ENCODE measurements at regions not wholly inside any gene's neighbourhood (a gene's known extent, or its start where the extent isn't known, plus 50 kb on each side); places are given as distances from the start of the nearest gene placed in this dataset.

GRCh38 chr17:71936977-71937376, 183.8 kb upstream of the SOX9 start:
- DNase-seq (ENCODE audit: low read depth): peak; percentile 21

DNA sequence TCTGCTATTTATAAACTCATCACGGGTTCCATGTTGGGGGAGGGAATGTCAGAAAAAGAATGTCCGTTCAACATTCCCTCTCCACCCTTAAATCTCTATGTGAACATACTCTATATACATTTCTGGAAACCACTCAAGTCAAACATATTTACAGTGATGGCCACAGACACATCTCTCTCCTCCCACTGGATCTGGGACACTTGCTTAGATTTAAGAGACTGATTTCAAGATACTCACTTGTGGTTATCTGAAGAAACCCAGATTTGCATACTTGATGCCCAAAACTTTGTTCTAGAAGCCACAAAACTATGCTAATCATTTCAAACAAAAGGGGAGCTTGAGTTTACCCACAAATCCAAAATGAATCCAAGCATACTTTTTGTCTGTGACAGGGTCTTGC, 182.9 kb upstream of the SOX9 start:
- no peak for DNase-seq (ENCODE audit: low read depth)

GRCh38 chr17:71938340-71939010, 182.3 kb upstream of the SOX9 start:
- DNase-seq (ENCODE audit: low read depth): no peak

- no peak for DNase-seq (ENCODE audit: low read depth)
Observed at GRCh38 chr17:71941920-71942319, 178.9 kb upstream of the SOX9 start.

DNA sequence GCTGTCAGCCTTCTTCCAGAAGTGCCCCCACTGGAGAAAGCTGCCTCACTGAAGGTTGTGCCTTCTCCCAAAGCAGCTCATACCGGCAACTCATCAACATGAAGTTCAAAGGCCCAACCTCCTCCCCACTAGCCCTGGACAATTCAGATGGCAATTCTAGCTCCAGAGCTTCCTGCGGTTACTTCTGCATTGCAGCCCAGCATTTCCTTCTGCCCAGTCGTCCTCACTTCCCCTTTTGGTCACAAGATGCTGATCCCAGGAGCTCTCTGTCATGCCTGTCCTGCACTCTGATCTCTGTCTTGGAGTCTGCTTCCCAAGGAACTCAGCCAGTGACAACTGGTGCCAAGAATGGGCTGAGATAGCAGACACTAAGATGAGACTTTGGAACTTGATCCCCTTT, 178.2 kb upstream of the SOX9 start:
- no peak for DNase-seq (ENCODE audit: low read depth)

DNA sequence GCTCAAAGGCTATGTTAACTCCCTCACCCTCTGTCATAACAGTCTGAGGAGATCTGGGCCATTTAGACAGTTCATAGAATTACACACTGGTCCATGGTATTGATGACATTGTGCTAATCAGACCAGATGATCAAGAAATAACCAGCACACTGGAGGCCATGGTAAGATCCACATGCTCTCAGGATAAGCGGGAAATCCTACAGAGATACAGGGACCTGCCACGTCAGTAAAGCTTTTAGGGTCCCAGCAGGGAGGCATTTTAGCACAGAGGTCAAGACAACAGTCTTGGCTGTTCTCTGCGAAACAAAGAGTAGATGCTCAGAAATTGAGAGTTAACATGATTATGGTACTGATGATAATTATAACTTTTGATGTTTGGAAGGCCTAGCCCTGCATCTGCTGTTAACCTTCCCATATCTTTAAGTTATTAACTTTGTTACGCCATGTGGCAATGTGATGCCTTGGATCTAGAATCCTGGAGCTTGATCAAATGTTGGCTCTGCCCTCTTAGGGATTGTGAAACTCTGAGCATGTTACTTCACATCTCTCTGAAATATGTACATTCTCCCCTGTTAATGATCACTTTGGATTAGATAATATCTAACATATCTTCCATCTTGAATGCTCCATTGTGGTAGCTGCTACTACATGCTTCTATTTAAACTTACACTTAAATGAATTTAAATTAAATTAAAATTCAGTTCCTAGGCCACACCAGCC, 172.0 kb upstream of the SOX9 start:
- no peak for DNase-seq (ENCODE audit: low read depth)

DNA sequence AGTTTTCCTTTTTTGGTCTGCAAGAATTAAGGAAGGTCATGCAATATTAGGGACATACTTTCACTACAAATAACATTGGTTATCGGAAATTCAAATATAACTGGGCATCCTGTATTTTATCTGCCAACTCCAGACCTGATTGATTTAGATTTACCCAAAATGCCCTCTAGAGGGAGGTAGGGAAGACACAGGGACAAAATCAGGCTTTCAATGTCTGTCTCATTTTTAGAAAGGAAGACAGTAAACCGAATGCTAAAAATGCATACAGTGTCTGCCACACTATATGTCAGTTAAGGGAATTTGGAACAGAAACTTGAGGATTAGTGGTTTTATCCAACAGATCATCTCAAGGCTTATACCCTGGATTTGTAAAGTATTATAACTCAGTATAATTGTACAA, 161.7 kb upstream of the SOX9 start:
- DNase-seq (ENCODE audit: low read depth): no peak

- no peak for DNase-seq (ENCODE audit: low read depth)
Observed at GRCh38 chr17:71963351-71963750, 157.5 kb upstream of the SOX9 start.

GRCh38 chr17:71963791-71964190, 157.0 kb upstream of the SOX9 start:
- DNase-seq (ENCODE audit: low read depth): no peak

DNA sequence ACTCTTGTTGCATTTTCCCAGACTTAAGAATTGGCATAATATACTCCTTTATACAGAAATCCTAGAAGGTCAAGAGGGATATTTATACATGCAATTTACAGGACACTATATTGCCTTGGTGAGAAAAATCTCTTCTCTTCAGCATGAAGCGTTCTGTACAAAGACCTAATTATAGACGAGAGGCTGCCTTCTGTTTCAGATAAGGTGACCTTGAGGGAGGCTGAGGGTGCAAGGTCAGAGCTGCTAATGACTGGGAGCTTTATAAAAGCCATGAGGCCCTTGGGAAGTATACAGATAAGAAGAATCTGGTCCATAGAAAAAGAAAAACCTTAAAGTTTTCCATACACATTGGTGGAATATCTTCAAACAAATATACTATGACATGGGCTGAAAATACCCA, 156.3 kb upstream of the SOX9 start:
- no peak for DNase-seq (ENCODE audit: low read depth)

GRCh38 chr17:71966055-71966454, 154.8 kb upstream of the SOX9 start:
- DNase-seq (ENCODE audit: low read depth): no peak

GRCh38 chr17:71966459-71967313, 154.1 kb upstream of the SOX9 start:
- no peak for DNase-seq (ENCODE audit: low read depth)

- no peak for DNase-seq (ENCODE audit: low read depth)
Observed at GRCh38 chr17:71969500-71969899, 151.3 kb upstream of the SOX9 start.

DNA sequence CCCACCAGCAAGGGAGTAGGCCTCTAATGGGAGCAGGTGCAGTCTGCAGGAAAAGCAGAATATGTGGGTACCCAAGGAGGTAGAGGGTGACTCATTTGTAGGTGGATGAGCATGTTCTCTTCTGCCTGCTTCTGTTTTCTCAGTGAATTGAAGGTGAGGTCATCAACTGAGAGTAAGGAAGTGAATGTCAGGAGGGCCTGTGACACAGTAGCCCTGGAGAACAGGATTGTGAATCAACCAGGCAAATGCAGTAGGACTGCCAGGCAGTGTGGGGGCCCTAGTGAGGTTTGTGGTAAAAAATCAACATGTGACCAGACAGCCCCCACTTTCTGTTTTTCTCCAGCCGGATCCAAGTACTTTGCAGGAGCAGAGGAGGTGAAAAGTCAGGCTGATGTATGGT, 150.5 kb upstream of the SOX9 start:
- peak; percentile 89 for DNase-seq (ENCODE audit: low read depth)

GRCh38 chr17:71974051-71974450, 146.8 kb upstream of the SOX9 start:
- DNase-seq (ENCODE audit: low read depth): no peak

GRCh38 chr17:71975331-71975801, 145.5 kb upstream of the SOX9 start:
- DNase-seq (ENCODE audit: low read depth): peak; percentile 53

- peak; percentile 95 for DNase-seq (ENCODE audit: low read depth)
Observed at GRCh38 chr17:71976011-71976649, 144.7 kb upstream of the SOX9 start.

- no peak for DNase-seq (ENCODE audit: low read depth)
Observed at GRCh38 chr17:71978435-71978834, 142.4 kb upstream of the SOX9 start.

- DNase-seq (ENCODE audit: low read depth): no peak
Observed at GRCh38 chr17:71980171-71980570, 140.6 kb upstream of the SOX9 start.

DNA sequence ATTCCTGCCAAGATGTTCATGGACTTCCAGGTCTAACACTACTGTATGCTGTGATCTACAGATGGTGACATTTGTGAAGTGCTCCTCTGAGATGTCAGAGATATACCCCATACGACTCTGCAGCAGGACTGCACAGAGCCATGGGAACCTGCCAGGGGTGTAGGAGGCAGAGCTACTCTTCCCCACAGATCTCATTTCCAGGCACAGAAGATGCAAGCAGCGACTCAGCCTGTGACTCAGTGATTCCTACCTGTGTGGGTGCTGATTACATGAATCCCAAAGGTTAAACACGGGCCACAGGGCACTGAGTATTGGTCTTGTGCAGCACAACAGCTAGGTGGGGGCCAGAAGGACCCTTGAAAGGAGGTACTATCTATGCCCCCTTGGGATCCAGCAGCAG, 137.0 kb upstream of the SOX9 start:
- DNase-seq (ENCODE audit: low read depth): no peak

Measured in HT1080 (cell line).